C4-2B (cell line): ENCODE measurements at regions not wholly inside any gene's neighbourhood (a gene's known extent, or its start where the extent isn't known, plus 50 kb on each side); places are given as distances from the start of the nearest gene placed in this dataset.

ENCODE experiments used
- ZFX ChIP-seq: fragments of 450-650 bp; IDR thresholded peaks from 2 replicates; pipeline ENCODE4 v1.6.1; 2017
- TF ChIP-seq, protein P1 (sequence below): fragments of 450-650 bp; conservative IDR thresholded peaks from 2 replicates; pipeline ENCODE4 v1.5.1; 2017; ENCODE audit warnings: mild to moderate bottlenecking

GRCh38 chr7:21169667-21170580 lies 258.0 kb upstream of the SP4 start:
- TF ChIP-seq, protein P1, sequence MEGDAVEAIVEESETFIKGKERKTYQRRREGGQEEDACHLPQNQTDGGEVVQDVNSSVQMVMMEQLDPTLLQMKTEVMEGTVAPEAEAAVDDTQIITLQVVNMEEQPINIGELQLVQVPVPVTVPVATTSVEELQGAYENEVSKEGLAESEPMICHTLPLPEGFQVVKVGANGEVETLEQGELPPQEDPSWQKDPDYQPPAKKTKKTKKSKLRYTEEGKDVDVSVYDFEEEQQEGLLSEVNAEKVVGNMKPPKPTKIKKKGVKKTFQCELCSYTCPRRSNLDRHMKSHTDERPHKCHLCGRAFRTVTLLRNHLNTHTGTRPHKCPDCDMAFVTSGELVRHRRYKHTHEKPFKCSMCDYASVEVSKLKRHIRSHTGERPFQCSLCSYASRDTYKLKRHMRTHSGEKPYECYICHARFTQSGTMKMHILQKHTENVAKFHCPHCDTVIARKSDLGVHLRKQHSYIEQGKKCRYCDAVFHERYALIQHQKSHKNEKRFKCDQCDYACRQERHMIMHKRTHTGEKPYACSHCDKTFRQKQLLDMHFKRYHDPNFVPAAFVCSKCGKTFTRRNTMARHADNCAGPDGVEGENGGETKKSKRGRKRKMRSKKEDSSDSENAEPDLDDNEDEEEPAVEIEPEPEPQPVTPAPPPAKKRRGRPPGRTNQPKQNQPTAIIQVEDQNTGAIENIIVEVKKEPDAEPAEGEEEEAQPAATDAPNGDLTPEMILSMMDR, result no peak
- TF ChIP-seq ZFX, result no peak
